ENCODE measurements at regions not wholly inside any gene's neighbourhood (a gene's known extent, or its start where the extent isn't known, plus 50 kb on each side); places are given as distances from the start of the nearest gene placed in this dataset.

DNA sequence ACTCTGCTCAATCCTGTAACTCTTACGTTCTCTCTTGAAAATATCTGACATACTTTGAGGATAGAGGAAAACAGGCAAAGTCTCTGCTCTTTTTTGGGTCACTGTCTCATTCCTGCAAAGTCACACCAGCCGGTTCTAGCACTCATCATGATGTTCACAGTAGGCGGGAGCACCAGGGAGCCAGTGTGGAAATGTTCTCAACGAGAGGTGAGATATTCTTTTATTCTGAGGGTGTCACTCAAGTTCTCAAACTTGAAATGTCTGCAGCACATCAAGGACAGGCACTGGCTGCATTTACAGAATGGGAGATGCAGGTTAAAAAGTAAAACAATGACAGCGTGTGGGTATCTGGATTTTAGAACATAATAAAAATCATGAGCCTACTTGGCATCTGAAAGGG is 714.7 kb downstream of the QKI start:
- Histone ChIP-seq H4K91ac (ENCODE audit: insufficient read depth, low read depth, low read length) (no peak overlapping the region), H3K27ac (ENCODE audit: insufficient read depth, low read length) (no peak overlapping the region), H2AK9ac (replicated peaks; ENCODE audit: low read depth, low read length, poor library complexity) (no peak overlapping the region), H3K79me1 (ENCODE audit: low read depth in 1 of 2, low read length in 2 of 2) (no peaks in the 10 kb centered on the region), H3K4me1 (ENCODE audit: control insufficient read depth, insufficient read depth, low read length) (no peaks in the 10 kb centered on the region), H2BK120ac (ENCODE audit: low read depth, low read length) (no peak overlapping the region), H4K20me1 (ENCODE audit: insufficient read depth, low read length) (no peaks in the 10 kb centered on the region), H2BK15ac (ENCODE audit: low read depth, low read length) (no peak overlapping the region), H3K56ac (ENCODE audit: extremely low read depth, insufficient read depth, low read length) (no peak overlapping the region), H2AK5ac (ENCODE audit: low read depth, low read length) (no peak overlapping the region), H3K4me3 (ENCODE audit: insufficient read depth, low read depth, low read length) (no peak overlapping the region), H2AFZ (replicated peaks; ENCODE audit: low read length, poor library complexity) (no peak overlapping the region), H3K36me3 (ENCODE audit: control insufficient read depth, insufficient read depth, low read length) (no peaks in the 10 kb centered on the region), H2BK20ac (ENCODE audit: low read depth, low read length) (no peak overlapping the region), H3K18ac (ENCODE audit: low read depth, low read length) (no peak overlapping the region), H2BK5ac (ENCODE audit: low read depth, low read length, poor library complexity, severe bottlenecking) (no peak overlapping the region), H3K14ac (replicated peaks; ENCODE audit: low read depth, low read length) (no peak overlapping the region), H3K9me3 (ENCODE audit: control insufficient read depth, insufficient read depth, low read length) (peaks cover 21% of the 10 kb centered on the region), H4K5ac (ENCODE audit: low read depth, low read length) (no peak overlapping the region), H3K9me1 (ENCODE audit: insufficient read depth, low read length) (no peaks in the 10 kb centered on the region), H3K9ac (ENCODE audit: low read depth, low read length) (no peak overlapping the region), H3K4me2 (ENCODE audit: low read depth, low read length) (no peak overlapping the region), H3K4ac (ENCODE audit: low read depth, low read length) (no peak overlapping the region), H3K23ac (ENCODE audit: low read depth, low read length) (no peak overlapping the region), H3K27me3 (ENCODE audit: control insufficient read depth, insufficient read depth, low read length) (no peaks in the 10 kb centered on the region), H4K8ac (ENCODE audit: low read depth in 2 of 2, low read length in 2 of 2) (no peak overlapping the region)
- TF ChIP-seq, protein P1, sequence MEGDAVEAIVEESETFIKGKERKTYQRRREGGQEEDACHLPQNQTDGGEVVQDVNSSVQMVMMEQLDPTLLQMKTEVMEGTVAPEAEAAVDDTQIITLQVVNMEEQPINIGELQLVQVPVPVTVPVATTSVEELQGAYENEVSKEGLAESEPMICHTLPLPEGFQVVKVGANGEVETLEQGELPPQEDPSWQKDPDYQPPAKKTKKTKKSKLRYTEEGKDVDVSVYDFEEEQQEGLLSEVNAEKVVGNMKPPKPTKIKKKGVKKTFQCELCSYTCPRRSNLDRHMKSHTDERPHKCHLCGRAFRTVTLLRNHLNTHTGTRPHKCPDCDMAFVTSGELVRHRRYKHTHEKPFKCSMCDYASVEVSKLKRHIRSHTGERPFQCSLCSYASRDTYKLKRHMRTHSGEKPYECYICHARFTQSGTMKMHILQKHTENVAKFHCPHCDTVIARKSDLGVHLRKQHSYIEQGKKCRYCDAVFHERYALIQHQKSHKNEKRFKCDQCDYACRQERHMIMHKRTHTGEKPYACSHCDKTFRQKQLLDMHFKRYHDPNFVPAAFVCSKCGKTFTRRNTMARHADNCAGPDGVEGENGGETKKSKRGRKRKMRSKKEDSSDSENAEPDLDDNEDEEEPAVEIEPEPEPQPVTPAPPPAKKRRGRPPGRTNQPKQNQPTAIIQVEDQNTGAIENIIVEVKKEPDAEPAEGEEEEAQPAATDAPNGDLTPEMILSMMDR (conservative IDR thresholded peaks at IDR 0.05; ENCODE audit: low read depth, low read length), result no peak
- CTCF ChIA-PET, result no interaction called here
- POLR2A ChIA-PET (ENCODE audit: unreplicated experiment), result no interaction called here
- 38% methylated on average over 4 of the region's 5 CpGs; no CpG with 5 or more reads in 1 of the 2 experiments for WGBS, 2 experiments (ENCODE audit: extremely low coverage in 2 of 2, insufficient read length in 1 of 2)
- ATAC-seq (ENCODE audit: low read depth), result no peak
- intact Hi-C loops (cut with micrococcal nuclease), result no loop called here
- DNase-seq, result no peak
- dilution Hi-C loops (cut with HindIII; ENCODE audit: low sequenced_read_pairs, unreplicated experiment), result no loop called here
- no TSS peak for BruUV-seq (replicated peaks)
- in situ Hi-C loops (cut with MboI; ENCODE audit: low sequenced_read_pairs), result no loop called here

Measured in IMR-90 (cell line).